GM19468 (cell line): ENCODE measurements at regions not wholly inside any gene's neighbourhood (a gene's known extent, or its start where the extent isn't known, plus 50 kb on each side); places are given as distances from the start of the nearest gene placed in this dataset.

Source experiments
- ATAC-seq: cut with Tn5 transposase; IDR thresholded peaks from one replicate; pipeline ENCODE4 v1.9.1; 2021; ENCODE audit warnings: mild to moderate bottlenecking, moderate library complexity, moderate number of reproducible peaks; ENCODE audit not compliant: unreplicated experiment; ENCODE audit errors: extremely low read depth

DNA sequence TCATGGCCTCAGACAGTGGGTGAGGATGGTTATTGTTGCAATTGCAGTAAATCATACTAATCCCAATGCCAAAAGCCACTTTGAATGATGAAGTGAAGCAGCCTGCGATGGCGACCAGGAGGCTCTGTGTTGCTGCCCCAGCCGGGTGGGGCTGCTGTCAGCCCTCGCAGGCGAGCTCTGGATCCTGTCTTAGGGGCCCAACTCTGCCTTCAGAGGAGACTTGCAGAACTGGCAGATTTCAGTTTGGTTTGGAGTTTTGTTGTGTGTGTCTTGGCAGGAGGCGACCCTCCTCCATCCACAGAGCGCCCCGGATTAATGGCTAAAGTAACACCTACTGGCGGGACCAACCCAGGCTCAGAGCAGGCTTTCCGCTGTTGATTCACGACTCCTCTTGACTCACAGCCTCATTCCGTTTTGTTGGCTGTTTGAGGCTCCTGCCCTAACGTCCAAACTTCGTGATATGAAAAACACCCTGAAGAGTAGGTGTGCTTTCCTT lies 67.9 kb upstream of the BMPER start:
- no peak for ATAC-seq

DNA sequence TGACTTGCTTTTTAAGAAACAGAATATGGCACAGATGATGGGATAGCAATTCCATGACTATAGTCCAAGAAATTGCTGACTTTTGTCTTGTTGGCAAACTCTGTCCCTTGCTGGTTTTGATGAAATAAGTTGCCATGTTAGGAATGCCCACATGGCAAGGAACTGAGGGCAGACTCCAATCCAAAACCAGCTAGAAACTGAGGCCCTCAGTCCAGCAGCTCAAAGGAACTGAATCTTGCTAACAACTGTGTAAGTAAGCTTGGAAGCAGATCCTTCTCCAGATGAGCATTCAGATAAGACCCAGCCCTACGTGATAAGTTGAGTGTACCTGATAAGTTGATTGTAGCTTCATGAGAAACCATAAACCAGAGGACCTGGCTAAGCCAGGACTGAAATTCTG lies 64.3 kb upstream of the BMPER start:
- no peak for ATAC-seq

DNA sequence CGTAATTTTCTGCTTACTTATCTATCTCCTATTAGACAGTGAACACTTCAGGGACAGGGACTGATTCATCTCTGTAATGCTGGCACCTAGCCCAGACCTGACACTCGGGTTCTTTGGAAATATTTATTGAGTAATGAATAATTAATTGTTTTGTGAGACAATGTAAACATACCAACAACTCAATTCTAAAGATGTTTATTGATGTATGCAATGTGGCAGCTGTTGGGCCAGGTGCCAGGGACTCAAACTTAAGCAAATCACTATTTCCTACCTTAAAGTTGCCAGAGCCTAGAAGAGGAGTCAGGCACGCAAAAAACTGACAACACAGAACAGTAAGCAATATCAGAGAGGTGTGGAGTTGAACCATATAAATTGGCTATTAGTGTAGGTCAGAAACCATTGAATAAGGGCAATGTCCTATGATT lies 63.6 kb upstream of the BMPER start:
- no peak for ATAC-seq

DNA sequence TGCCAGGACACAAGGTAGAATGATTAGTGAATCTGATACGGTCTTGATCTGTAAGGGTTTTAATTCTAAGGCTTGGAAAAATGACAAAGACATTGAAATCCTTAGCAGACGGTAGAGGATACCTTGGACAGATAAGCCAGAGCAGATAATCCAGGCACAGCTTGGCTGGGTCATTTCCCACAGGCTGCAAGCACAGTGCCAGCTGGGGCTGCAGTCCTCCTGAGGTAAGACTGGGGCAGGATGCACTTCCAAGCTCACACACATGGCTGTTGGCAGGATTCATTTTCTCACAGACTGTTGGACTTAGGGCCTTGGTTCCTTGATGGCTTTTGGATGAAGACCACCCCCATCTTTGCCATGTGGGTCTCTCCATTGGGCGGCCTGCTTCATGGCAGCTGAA lies 63.2 kb upstream of the BMPER start:
- no peak for ATAC-seq

DNA sequence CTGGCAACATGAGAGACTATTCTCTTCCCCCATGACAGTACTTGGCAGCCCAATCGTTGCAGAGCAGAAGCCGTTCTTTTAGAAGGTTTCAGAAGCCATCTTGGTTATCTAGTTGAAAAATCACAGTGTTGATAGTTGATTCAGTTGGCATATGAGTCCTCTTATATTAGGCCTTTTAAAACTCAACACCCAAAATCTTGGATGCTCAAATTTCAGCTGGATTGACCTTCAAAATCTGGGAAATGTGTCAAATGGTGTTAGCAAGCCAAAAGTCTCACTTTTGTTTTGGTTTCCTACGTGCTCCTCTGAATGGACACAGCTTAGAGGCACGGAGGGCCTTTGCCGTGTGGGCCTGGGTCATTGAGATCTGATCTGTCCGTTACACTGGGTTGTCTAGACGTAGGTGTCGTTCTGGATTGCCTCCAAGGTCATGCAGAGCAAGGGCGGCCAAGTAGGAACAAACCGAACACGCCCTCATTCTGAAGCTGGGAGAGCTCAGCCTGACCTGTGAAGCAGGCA lies 59.3 kb upstream of the BMPER start:
- no peak for ATAC-seq

DNA sequence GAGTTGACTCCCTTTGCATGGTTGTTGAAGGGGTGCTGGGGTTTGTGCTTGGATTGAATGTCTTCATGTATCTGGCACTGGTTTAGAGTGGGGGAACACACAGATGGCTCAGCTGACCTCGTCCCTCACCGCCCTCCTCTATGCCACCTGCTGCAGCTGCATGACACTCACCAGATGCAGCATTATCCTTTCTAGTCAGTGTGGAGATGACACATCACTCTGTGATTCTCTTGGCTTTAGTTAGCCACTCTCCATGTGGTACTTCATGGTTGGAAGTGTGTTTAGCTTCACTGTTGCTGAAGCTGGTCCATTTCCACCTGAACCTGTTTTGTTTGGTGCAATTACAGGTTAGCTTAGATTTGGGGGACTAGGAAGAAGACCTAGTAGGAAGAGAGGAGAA lies 56.3 kb upstream of the BMPER start:
- ATAC-seq, result no peak

DNA sequence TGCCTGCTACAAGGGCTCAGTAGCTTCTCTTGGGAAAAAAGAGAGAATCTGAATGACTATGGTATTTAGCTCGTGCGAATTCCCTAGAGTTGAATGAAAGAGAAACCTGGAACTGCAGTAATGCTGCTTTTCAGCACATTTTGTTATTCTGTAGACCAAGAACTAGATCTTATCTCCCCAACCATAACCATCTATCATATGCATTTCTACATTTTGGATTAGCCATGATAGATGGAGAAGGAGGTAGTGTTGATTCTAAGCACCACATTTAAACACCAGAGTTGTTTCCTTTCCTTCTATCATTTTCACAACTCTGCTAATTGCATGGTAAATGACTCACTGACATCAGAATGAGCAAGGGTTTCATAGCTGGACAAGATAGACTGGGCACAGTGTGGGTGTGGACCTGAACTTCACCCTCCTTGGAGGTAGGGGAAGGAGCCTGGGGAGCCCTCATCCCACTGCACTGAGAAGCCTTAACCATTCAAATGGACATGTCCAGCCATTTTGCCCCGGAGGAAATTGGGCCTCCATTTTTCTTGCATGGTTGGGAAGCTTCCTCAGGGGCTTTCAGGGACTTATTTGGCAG lies 55.3 kb upstream of the BMPER start:
- ATAC-seq, result no peak

DNA sequence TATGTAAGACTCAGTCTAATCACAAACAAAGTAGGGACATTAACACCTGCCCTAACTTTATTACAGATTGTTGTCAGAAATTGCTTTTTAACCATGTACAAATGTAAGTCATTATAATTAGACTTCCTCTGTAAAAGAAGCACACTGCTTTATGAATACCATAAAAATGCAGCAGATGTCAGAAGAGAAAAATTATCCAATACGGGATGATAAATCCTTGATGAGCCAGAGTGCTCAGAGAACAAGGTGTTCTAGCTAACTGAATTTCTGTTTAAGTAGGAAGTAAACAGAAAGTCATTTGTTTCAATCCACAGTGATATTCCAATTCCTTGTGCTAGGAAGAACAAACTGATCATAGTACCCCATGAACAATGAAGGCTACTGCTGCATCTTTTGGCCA lies 54.6 kb upstream of the BMPER start:
- ATAC-seq, result no peak

DNA sequence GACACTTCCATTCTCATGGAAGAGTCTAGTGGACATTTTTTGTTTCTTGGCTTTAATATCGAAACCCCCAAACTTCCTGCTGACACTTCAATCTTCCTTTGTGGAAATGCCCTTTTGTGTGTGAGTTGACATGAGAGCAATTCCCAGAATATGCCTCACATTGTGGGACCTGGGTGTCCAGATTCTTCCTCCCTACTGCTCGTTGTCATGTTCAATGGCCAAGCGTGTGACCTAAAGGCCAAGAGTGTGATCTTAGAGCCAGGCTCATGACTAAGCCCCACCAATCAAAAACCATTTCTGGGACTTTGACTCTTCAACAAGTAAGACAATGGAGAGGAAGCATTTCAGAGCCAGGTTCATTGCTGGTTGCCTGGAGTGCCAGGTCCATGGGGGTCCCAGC lies 52.5 kb upstream of the BMPER start:
- no peak for ATAC-seq

DNA sequence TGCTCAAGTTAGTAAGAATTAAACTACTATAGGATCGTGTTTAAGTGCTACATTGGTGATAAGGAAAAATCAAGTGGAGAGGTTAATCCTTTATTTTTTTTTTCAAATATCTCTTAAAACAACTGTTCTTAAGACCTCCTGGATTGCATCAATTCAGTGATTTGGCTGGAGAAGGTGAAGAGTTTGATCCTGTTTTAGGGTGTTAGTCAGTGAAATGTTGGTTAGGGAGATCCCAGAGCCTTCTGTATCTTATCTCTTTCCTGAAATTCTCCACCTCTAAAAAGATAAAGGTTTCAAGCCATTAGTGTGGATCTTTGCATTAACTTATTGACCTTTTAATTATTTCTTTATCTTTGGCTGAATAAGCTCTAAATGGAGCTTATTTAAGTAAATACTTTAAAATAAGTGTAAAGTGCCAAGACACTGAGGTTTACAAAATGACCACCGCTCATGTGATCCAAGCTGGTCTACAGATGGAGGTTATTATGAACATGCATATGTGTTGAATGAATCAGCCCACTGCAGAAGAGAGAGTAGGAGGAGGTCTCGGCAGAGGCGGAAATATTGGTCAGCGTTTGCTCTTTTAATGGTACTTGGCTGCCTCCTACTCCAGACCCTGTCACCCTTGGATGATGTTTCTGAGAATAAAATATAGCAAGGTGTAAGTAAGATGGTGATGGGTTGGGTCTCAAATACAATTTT lies 51.8 kb upstream of the BMPER start:
- no peak for ATAC-seq

DNA sequence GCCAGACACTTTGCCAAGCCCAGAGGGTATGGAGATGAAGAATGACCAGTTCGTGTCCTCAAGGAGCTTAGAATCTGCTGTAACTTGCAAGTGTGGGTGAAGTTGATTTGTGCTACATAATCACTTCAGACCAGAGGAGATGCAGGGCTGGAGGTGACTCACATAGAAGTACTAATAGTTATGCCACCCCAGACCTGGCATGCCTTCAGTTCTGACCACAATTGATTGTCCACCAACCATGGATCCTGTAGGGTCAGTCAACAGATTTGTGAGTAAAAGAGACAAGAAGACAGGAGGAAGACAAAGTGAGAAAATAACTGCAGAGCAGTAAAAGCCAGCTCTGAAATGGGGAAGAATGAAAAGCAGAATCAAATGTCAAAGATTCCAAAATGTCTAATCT lies 51.2 kb upstream of the BMPER start:
- ATAC-seq, result no peak

DNA sequence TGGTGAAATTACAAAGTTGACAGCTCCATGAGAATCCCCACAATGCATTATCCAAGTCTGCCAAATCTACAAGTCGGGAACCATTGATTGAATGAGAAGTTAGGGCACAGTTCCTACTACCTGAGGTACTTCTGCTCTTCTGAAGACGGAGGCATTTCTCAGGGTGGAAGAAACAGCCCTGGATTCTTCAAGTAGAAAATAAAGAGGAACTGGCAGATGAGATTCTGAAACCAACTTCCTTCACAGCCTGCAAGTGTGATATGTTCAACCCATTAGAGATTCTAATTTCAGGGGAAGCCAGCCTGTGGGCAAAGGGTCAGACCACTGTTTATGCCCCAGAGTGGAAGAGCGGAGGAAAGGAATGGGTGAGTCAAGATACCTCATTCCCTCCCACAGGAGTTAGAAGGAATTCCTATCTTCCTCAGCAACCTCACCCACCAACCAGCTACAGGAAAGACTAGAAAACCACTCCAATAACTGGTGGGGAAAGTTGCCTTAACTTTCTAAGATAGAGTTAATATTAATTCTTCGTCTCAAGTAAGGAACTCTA lies 50.5 kb upstream of the BMPER start:
- no peak for ATAC-seq
